ENCODE measurements at regions not wholly inside any gene's neighbourhood (a gene's known extent, or its start where the extent isn't known, plus 50 kb on each side); places are given as distances from the start of the nearest gene placed in this dataset.

GRCh38 chr1:172931340-172931739, 119.4 kb downstream of the TNFSF18 start:
- Histone ChIP-seq H3K4me2 (no peak overlapping the region), H3K9me3 (ENCODE audit: low read depth) (no peaks in the 10 kb centered on the region), H3K27me3 (no peaks in the 10 kb centered on the region), H3K79me2 (no peaks in the 10 kb centered on the region), H4K20me1 (ENCODE audit: insufficient read depth, poor library complexity, severe bottlenecking) (no peaks in the 10 kb centered on the region), H3K4me3 (no peak overlapping the region), H2AFZ (no peak overlapping the region), H3K4me1 (ENCODE audit: insufficient read depth) (peaks cover 6% of the 10 kb centered on the region), H3K9me2 (replicated peaks; ENCODE audit: insufficient read depth) (no peaks in the 10 kb centered on the region), H3K27ac (no peak overlapping the region), H3K36me3 (replicated peaks; ENCODE audit: insufficient read depth, low read depth) (no peaks in the 10 kb centered on the region)
- TF ChIP-seq CTCF (IDR thresholded peaks at IDR 0.05; ENCODE audit: poor library complexity): no peak
- TF ChIP-seq EZH2 (IDR thresholded peaks at IDR 0.05; ENCODE audit: borderline replicate concordance): no peak
- WGBS (ENCODE audit: low lambda C conversion rate, missing lambda C conversion rate): 100% methylated on average over 1 of the region's 1 CpG
- DNase-seq (ENCODE audit: low spot score): no peak

GRCh38 chr1:172931761-172932160, 119.0 kb downstream of the TNFSF18 start:
- Histone ChIP-seq H3K79me2 (no peaks in the 10 kb centered on the region), H4K20me1 (ENCODE audit: insufficient read depth, poor library complexity, severe bottlenecking) (no peaks in the 10 kb centered on the region), H3K4me3 (no peak overlapping the region), H3K9me2 (replicated peaks; ENCODE audit: insufficient read depth) (no peaks in the 10 kb centered on the region), H3K4me1 (ENCODE audit: insufficient read depth) (peaks cover 6% of the 10 kb centered on the region), H2AFZ (no peak overlapping the region), H3K27me3 (no peaks in the 10 kb centered on the region), H3K9me3 (ENCODE audit: low read depth) (no peaks in the 10 kb centered on the region), H3K4me2 (no peak overlapping the region), H3K27ac (no peak overlapping the region), H3K36me3 (replicated peaks; ENCODE audit: insufficient read depth, low read depth) (no peaks in the 10 kb centered on the region)
- TF ChIP-seq CTCF (IDR thresholded peaks at IDR 0.05; ENCODE audit: poor library complexity) (no peak), EZH2 (IDR thresholded peaks at IDR 0.05; ENCODE audit: borderline replicate concordance) (no peak), EZH2phosphoT487 (IDR thresholded peaks at IDR 0.05; ENCODE audit: low read depth, severe bottlenecking, unreplicated experiment) (no peak)
- DNase-seq (ENCODE audit: low spot score): no peak
- 93% methylated on average over 4 of the region's 4 CpGs for WGBS (ENCODE audit: low lambda C conversion rate, missing lambda C conversion rate)

GRCh38 chr1:172932981-172933380, 117.8 kb downstream of the TNFSF18 start:
- WGBS (ENCODE audit: low lambda C conversion rate, missing lambda C conversion rate): 74% methylated on average over 1 of the region's 1 CpG
- TF ChIP-seq CTCF (IDR thresholded peaks at IDR 0.05; ENCODE audit: poor library complexity) (no peak), EZH2 (IDR thresholded peaks at IDR 0.05; ENCODE audit: borderline replicate concordance) (no peak), EZH2phosphoT487 (IDR thresholded peaks at IDR 0.05; ENCODE audit: low read depth, severe bottlenecking, unreplicated experiment) (no peak)
- no peaks in the 10 kb centered on the region for H3K79me2 ChIP-seq
- peak overlapping the region; percentile 84 for H3K27ac ChIP-seq
- no peak for DNase-seq (ENCODE audit: low spot score)
- H2AFZ ChIP-seq: no peak overlapping the region
- H3K36me3 ChIP-seq (replicated peaks; ENCODE audit: insufficient read depth, low read depth): no peaks in the 10 kb centered on the region
- no peak overlapping the region for H3K4me3 ChIP-seq
- H3K4me2 ChIP-seq: no peak overlapping the region
- no peaks in the 10 kb centered on the region for H3K27me3 ChIP-seq
- no peaks in the 10 kb centered on the region for H3K9me2 ChIP-seq (replicated peaks; ENCODE audit: insufficient read depth)
- peaks cover 6% of the 10 kb centered on the region for H3K4me1 ChIP-seq (ENCODE audit: insufficient read depth)
- no peaks in the 10 kb centered on the region for H4K20me1 ChIP-seq (ENCODE audit: insufficient read depth, poor library complexity, severe bottlenecking)
- no peaks in the 10 kb centered on the region for H3K9me3 ChIP-seq (ENCODE audit: low read depth)

- Histone ChIP-seq H2AFZ (no peak overlapping the region), H3K27ac (peak overlapping the region; percentile 84), H3K4me2 (no peak overlapping the region), H4K20me1 (ENCODE audit: insufficient read depth, poor library complexity, severe bottlenecking) (no peaks in the 10 kb centered on the region), H3K4me3 (no peak overlapping the region), H3K9me2 (replicated peaks; ENCODE audit: insufficient read depth) (no peaks in the 10 kb centered on the region), H3K79me2 (no peaks in the 10 kb centered on the region), H3K9me3 (ENCODE audit: low read depth) (no peaks in the 10 kb centered on the region), H3K4me1 (ENCODE audit: insufficient read depth) (no peaks in the 10 kb centered on the region), H3K36me3 (replicated peaks; ENCODE audit: insufficient read depth, low read depth) (no peaks in the 10 kb centered on the region), H3K27me3 (no peaks in the 10 kb centered on the region)
- TF ChIP-seq EZH2phosphoT487 (IDR thresholded peaks at IDR 0.05; ENCODE audit: low read depth, severe bottlenecking, unreplicated experiment): no peak
- no peak for TF ChIP-seq EZH2 (IDR thresholded peaks at IDR 0.05; ENCODE audit: borderline replicate concordance)
- no peak for TF ChIP-seq CTCF (IDR thresholded peaks at IDR 0.05; ENCODE audit: poor library complexity)
- 73% methylated on average over 4 of the region's 4 CpGs for WGBS (ENCODE audit: low lambda C conversion rate, missing lambda C conversion rate)
- DNase-seq (ENCODE audit: low spot score): no peak
Measured at GRCh38 chr1:172934417-172934762, 116.4 kb downstream of the TNFSF18 start.
